ENCODE measurements at regions not wholly inside any gene's neighbourhood (a gene's known extent, or its start where the extent isn't known, plus 50 kb on each side); places are given as distances from the start of the nearest gene placed in this dataset.

GRCh38 chr12:127998988-127999387, 268.0 kb upstream of the TMEM132C start:
- H3K79me2 ChIP-seq (ENCODE audit: insufficient read depth, low read length): no peaks in the 10 kb centered on the region
- H3K27me3 ChIP-seq (ENCODE audit: insufficient read depth, low read length): no peaks in the 10 kb centered on the region
- no peaks in the 10 kb centered on the region for H4K20me1 ChIP-seq (ENCODE audit: control insufficient read depth, insufficient read depth, insufficient read length)
- H3K14ac ChIP-seq (ENCODE audit: insufficient read depth, low read length): no peak overlapping the region
- H2BK15ac ChIP-seq (ENCODE audit: low read depth, low read length): no peak overlapping the region
- no peak overlapping the region for H2BK5ac ChIP-seq (ENCODE audit: insufficient read length, low read length)
- H3K56ac ChIP-seq (ENCODE audit: insufficient read length, low read depth, low read length): no peak overlapping the region
- H3K36me3 Mint-ChIP-seq (ENCODE audit: insufficient read depth in 1 of 3, low read depth in 3 of 3): no peaks in the 10 kb centered on the region; a peak in 2 of 7 replicates
- H3K4me1 Mint-ChIP-seq: peaks cover 0 to 5% of the 10 kb centered on the region in 2 experiments; a peak in 1 of 4 replicates
- H2BK120ac ChIP-seq (ENCODE audit: low read depth, low read length, poor library complexity, severe bottlenecking): no peak overlapping the region
- H3K9me3 ChIP-seq (ENCODE audit: control insufficient read depth, low read depth, low read length): no peaks in the 10 kb centered on the region
- no peak overlapping the region for H3K27ac Mint-ChIP-seq
- H3K23ac ChIP-seq (ENCODE audit: insufficient read length, low read depth, low read length): no peak overlapping the region
- no peak overlapping the region for H3K4me2 ChIP-seq (ENCODE audit: insufficient read depth, insufficient read length, low read length)
- no peaks in the 10 kb centered on the region for H3K79me1 ChIP-seq (ENCODE audit: insufficient read depth, low read depth, low read length, poor library complexity, severe bottlenecking)
- no peaks in the 10 kb centered on the region; the same call in 1 of the 2 replicates for H3K27me3 Mint-ChIP-seq (ENCODE audit: low read depth)
- no peak overlapping the region for H2BK20ac ChIP-seq (ENCODE audit: low read depth, low read length, poor library complexity, severe bottlenecking)
- H2BK12ac ChIP-seq (ENCODE audit: insufficient read length, low read depth, low read length): no peak overlapping the region
- no peak for TF ChIP-seq CTCF (conservative IDR thresholded peaks at IDR 0.05)
- peaks cover 0 to 4% of the 10 kb centered on the region in 2 experiments; a peak in 2 of 5 replicates for H3K9me3 Mint-ChIP-seq
- no peak overlapping the region for H2AFZ ChIP-seq (ENCODE audit: low read length)
- DNase-seq: no peak
- H4K5ac ChIP-seq (ENCODE audit: insufficient read length, low read depth, low read length): no peak overlapping the region
- H4K91ac ChIP-seq (ENCODE audit: insufficient read length, low read depth, low read length): no peak overlapping the region
- no peaks in the 10 kb centered on the region for H3K23me2 ChIP-seq (ENCODE audit: insufficient read length, low read depth, low read length, poor library complexity, severe bottlenecking)
- H3K4me1 ChIP-seq (ENCODE audit: insufficient read depth, low read length): peaks cover 3% of the 10 kb centered on the region; the same call in 1 of the 2 replicates
- H3T11ph ChIP-seq (ENCODE audit: low read length): no peak overlapping the region
- H3K9ac ChIP-seq (ENCODE audit: extremely low read depth, insufficient read length, low read length): no peak overlapping the region
- no peak overlapping the region for H3K18ac ChIP-seq (ENCODE audit: insufficient read length, low read depth, low read length)
- no peak overlapping the region for H4K8ac ChIP-seq (replicated peaks; ENCODE audit: insufficient read length, low read depth, low read length)
- no peak overlapping the region for H3K4me3 Mint-ChIP-seq
- H3K4ac ChIP-seq (ENCODE audit: low read depth, low read length): no peak overlapping the region
- no CpG with 5 or more reads among the region's 4 CpGs for WGBS (ENCODE audit: extremely low coverage, insufficient read length, low lambda C conversion rate)
- no peak overlapping the region for H3K27ac ChIP-seq (ENCODE audit: insufficient read length, low read depth, low read length)
- no peak overlapping the region for H2AK5ac ChIP-seq (ENCODE audit: insufficient read length, low read length)

Data from H9 (cell line).